KMS-11 (cell line): ENCODE measurements at regions not wholly inside any gene's neighbourhood (a gene's known extent, or its start where the extent isn't known, plus 50 kb on each side); places are given as distances from the start of the nearest gene placed in this dataset.

Experiments used
- H2AFZ ChIP-seq: fragments of 200-600 bp; sonication (generic); 2 replicates; pipeline ENCODE4 v1.6.1; 2016; ENCODE audit warnings: antibody characterized with exemption, mixed run types, low read depth
- H3K27ac ChIP-seq: fragments of 200-600 bp; sonication (generic); 2 replicates; pipeline ENCODE4 v1.6.1; 2016; ENCODE audit warnings: mild to moderate bottlenecking, mixed run types
- H3K27me3 ChIP-seq: fragments of 200-600 bp; sonication (generic); 2 replicates; pipeline ENCODE4 v1.6.1; 2017; ENCODE audit warnings: mild to moderate bottlenecking, low read depth, mixed run types, moderate library complexity; ENCODE audit not compliant: insufficient read depth
- H3K36me3 ChIP-seq: fragments of 200-600 bp; sonication (generic); 2 replicates; pipeline ENCODE4 v1.6.1; 2017; ENCODE audit warnings: mild to moderate bottlenecking, mixed run types; ENCODE audit not compliant: insufficient read depth
- H3K4me1 ChIP-seq: fragments of 200-600 bp; sonication (generic); 2 replicates; pipeline ENCODE4 v1.6.1; 2016; ENCODE audit warnings: mild to moderate bottlenecking, low read depth, mixed run types; ENCODE audit not compliant: poor library complexity, severe bottlenecking
- H3K4me2 ChIP-seq: fragments of 200-600 bp; sonication (generic); 2 replicates; pipeline ENCODE4 v1.7.0; 2016; ENCODE audit warnings: mild to moderate bottlenecking, mixed run types
- H3K4me3 ChIP-seq: fragments of 200-600 bp; sonication (generic); IDR thresholded peaks from 2 replicates; pipeline ENCODE4 v1.6.1; 2017; ENCODE audit warnings: low read depth, low read length, mixed read lengths; ENCODE audit not compliant: insufficient read depth
- H3K79me2 ChIP-seq: fragments of 200-600 bp; sonication (generic); 2 replicates; pipeline ENCODE4 v1.6.1; 2016; ENCODE audit warnings: low read depth, mixed run types; ENCODE audit not compliant: insufficient read depth
- H3K9ac ChIP-seq: fragments of 200-600 bp; sonication (generic); 2 replicates; pipeline ENCODE4 v1.6.1; 2016; ENCODE audit warnings: mild to moderate bottlenecking, mixed run types
- H4K20me1 ChIP-seq: fragments of 200-600 bp; sonication (generic); 2 replicates; pipeline ENCODE4 v1.6.1; 2016; ENCODE audit warnings: mild to moderate bottlenecking, mixed run types; ENCODE audit not compliant: insufficient read depth
- TF ChIP-seq, protein P1 (sequence below): fragments of 200-600 bp; sonication (generic); conservative IDR thresholded peaks from 2 replicates; pipeline ENCODE4 v1.6.1; 2017; ENCODE audit warnings: low read depth, mild to moderate bottlenecking, antibody characterized with exemption, low read length, moderate library complexity, mixed read lengths

GRCh38 chr6:40282986-40283385, 304.2 kb downstream of the LRFN2 start:
- no peaks in the 10 kb centered on the region for H3K79me2 ChIP-seq
- no peak overlapping the region for H3K4me3 ChIP-seq
- H3K36me3 ChIP-seq: no peaks in the 10 kb centered on the region
- no peaks in the 10 kb centered on the region for H4K20me1 ChIP-seq
- no peak overlapping the region for H2AFZ ChIP-seq
- H3K4me1 ChIP-seq: no peaks in the 10 kb centered on the region
- no peak overlapping the region for H3K4me2 ChIP-seq
- no peak overlapping the region for H3K9ac ChIP-seq
- H3K27me3 ChIP-seq: no peaks in the 10 kb centered on the region
- H3K27ac ChIP-seq: no peak overlapping the region
- TF ChIP-seq, protein P1, sequence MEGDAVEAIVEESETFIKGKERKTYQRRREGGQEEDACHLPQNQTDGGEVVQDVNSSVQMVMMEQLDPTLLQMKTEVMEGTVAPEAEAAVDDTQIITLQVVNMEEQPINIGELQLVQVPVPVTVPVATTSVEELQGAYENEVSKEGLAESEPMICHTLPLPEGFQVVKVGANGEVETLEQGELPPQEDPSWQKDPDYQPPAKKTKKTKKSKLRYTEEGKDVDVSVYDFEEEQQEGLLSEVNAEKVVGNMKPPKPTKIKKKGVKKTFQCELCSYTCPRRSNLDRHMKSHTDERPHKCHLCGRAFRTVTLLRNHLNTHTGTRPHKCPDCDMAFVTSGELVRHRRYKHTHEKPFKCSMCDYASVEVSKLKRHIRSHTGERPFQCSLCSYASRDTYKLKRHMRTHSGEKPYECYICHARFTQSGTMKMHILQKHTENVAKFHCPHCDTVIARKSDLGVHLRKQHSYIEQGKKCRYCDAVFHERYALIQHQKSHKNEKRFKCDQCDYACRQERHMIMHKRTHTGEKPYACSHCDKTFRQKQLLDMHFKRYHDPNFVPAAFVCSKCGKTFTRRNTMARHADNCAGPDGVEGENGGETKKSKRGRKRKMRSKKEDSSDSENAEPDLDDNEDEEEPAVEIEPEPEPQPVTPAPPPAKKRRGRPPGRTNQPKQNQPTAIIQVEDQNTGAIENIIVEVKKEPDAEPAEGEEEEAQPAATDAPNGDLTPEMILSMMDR: no peak

- H3K4me1 ChIP-seq: no peaks in the 10 kb centered on the region
- no peak overlapping the region for H3K4me3 ChIP-seq
- H3K9ac ChIP-seq: no peak overlapping the region
- no peak overlapping the region for H3K27ac ChIP-seq
- H3K4me2 ChIP-seq: no peak overlapping the region
- H3K79me2 ChIP-seq: no peaks in the 10 kb centered on the region
- TF ChIP-seq, protein P1: no peak
- H2AFZ ChIP-seq: no peak overlapping the region
- no peaks in the 10 kb centered on the region for H3K27me3 ChIP-seq
- H4K20me1 ChIP-seq: no peaks in the 10 kb centered on the region
- H3K36me3 ChIP-seq: no peaks in the 10 kb centered on the region
Measured at GRCh38 chr6:40281402-40281801, 305.8 kb downstream of the LRFN2 start.

GRCh38 chr6:40280231-40280630, 306.9 kb downstream of the LRFN2 start:
- no peak overlapping the region for H2AFZ ChIP-seq
- H4K20me1 ChIP-seq: no peaks in the 10 kb centered on the region
- no peak overlapping the region for H3K9ac ChIP-seq
- TF ChIP-seq, protein P1: no peak
- no peaks in the 10 kb centered on the region for H3K36me3 ChIP-seq
- no peak overlapping the region for H3K27ac ChIP-seq
- H3K4me3 ChIP-seq: no peak overlapping the region
- no peaks in the 10 kb centered on the region for H3K79me2 ChIP-seq
- H3K4me2 ChIP-seq: no peak overlapping the region
- H3K27me3 ChIP-seq: no peaks in the 10 kb centered on the region
- H3K4me1 ChIP-seq: no peaks in the 10 kb centered on the region

- Histone ChIP-seq H3K9ac (no peak overlapping the region), H4K20me1 (no peaks in the 10 kb centered on the region), H3K79me2 (no peaks in the 10 kb centered on the region), H3K4me1 (no peaks in the 10 kb centered on the region), H3K27me3 (no peaks in the 10 kb centered on the region), H3K27ac (no peak overlapping the region), H3K4me3 (no peak overlapping the region), H2AFZ (no peak overlapping the region), H3K36me3 (no peaks in the 10 kb centered on the region), H3K4me2 (no peak overlapping the region)
- TF ChIP-seq, protein P1: no peak
Measured at GRCh38 chr6:40276141-40276540, 311.0 kb downstream of the LRFN2 start.
